Esophagus squamous epithelium (tissue), 4 donors: ENCODE measurements at regions not wholly inside any gene's neighbourhood (a gene's known extent, or its start where the extent isn't known, plus 50 kb on each side); places are given as distances from the start of the nearest gene placed in this dataset.

Experiments
- POLR2A ChIP-seq, 4 donors: fragments of 450-650 bp; IDR thresholded peaks; one replicate each; pipeline ENCODE4 v1.6.1; 2017; ENCODE audit warnings: antibody characterized with exemption in 4 of 4, mild to moderate bottlenecking in 4 of 4, moderate library complexity in 3 of 4
- TF ChIP-seq, protein P1 (sequence below), 6 experiments: fragments of 450-650 bp in 4 of 6; fragments of 200-600 bp in 2 of 6; sonication (generic) in 2 of 6; IDR thresholded peaks; one replicate each; pipeline ENCODE4 v1.5.1; 2016 to 2019; ENCODE audit warnings: antibody characterized with exemption in 6 of 6, mild to moderate bottlenecking in 4 of 6, moderate library complexity in 4 of 6

GRCh38 chr7:118005026-118005425, 131.8 kb upstream of the CTTNBP2 start:
- TF ChIP-seq, protein P1, sequence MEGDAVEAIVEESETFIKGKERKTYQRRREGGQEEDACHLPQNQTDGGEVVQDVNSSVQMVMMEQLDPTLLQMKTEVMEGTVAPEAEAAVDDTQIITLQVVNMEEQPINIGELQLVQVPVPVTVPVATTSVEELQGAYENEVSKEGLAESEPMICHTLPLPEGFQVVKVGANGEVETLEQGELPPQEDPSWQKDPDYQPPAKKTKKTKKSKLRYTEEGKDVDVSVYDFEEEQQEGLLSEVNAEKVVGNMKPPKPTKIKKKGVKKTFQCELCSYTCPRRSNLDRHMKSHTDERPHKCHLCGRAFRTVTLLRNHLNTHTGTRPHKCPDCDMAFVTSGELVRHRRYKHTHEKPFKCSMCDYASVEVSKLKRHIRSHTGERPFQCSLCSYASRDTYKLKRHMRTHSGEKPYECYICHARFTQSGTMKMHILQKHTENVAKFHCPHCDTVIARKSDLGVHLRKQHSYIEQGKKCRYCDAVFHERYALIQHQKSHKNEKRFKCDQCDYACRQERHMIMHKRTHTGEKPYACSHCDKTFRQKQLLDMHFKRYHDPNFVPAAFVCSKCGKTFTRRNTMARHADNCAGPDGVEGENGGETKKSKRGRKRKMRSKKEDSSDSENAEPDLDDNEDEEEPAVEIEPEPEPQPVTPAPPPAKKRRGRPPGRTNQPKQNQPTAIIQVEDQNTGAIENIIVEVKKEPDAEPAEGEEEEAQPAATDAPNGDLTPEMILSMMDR (IDR thresholded peaks at IDR 0.05): no peak
- TF ChIP-seq POLR2A (IDR thresholded peaks at IDR 0.05): no peak
